ENCODE measurements at regions not wholly inside any gene's neighbourhood (a gene's known extent, or its start where the extent isn't known, plus 50 kb on each side); places are given as distances from the start of the nearest gene placed in this dataset.

DNA sequence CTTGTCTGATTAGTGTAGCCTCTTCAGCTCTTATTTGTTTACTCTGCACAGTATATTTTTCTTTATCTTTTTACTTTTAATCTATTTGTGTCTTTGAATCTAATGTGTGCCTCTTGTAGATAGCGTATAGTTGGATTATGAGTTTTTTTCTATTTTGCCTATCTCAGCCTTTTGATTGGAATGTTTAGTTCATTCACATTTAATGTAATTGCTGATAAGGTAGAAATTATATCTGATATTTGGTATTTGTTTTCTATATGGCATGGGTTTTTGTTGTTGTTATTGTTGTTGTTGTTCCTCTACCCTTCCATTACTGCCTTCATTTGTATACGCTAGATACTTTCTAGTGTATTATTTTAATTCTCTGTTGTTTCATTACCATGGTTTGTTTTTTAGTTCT lies 131.7 kb upstream of the GRIK3 start:
- Histone ChIP-seq H3K36me3 (ENCODE audit: insufficient read depth in 1 of 2, low read depth in 1 of 2) (no peaks in the 10 kb centered on the region), H3K4me1 (no peaks in the 10 kb centered on the region), H3K4me3 (no peak overlapping the region), H3K27me3 (ENCODE audit: insufficient read depth in 3 of 3, low read length in 2 of 3) (peaks cover 0 to 3% (median 2%) of the 10 kb centered on the region in 3 donors), H3K9me3 (peaks cover 9% of the 10 kb centered on the region), H3K27ac (no peak overlapping the region)
- DNase-seq: no peak
- intact Hi-C loops (cut with DNase I): no loop called here
- TF ChIP-seq, protein P1, sequence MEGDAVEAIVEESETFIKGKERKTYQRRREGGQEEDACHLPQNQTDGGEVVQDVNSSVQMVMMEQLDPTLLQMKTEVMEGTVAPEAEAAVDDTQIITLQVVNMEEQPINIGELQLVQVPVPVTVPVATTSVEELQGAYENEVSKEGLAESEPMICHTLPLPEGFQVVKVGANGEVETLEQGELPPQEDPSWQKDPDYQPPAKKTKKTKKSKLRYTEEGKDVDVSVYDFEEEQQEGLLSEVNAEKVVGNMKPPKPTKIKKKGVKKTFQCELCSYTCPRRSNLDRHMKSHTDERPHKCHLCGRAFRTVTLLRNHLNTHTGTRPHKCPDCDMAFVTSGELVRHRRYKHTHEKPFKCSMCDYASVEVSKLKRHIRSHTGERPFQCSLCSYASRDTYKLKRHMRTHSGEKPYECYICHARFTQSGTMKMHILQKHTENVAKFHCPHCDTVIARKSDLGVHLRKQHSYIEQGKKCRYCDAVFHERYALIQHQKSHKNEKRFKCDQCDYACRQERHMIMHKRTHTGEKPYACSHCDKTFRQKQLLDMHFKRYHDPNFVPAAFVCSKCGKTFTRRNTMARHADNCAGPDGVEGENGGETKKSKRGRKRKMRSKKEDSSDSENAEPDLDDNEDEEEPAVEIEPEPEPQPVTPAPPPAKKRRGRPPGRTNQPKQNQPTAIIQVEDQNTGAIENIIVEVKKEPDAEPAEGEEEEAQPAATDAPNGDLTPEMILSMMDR (IDR thresholded peaks at IDR 0.05): no peak
- no peak for ATAC-seq
- WGBS, 3 donors: 94 to 99% (median 95%) methylated on average over 2 of the region's 2 CpGs

DNA sequence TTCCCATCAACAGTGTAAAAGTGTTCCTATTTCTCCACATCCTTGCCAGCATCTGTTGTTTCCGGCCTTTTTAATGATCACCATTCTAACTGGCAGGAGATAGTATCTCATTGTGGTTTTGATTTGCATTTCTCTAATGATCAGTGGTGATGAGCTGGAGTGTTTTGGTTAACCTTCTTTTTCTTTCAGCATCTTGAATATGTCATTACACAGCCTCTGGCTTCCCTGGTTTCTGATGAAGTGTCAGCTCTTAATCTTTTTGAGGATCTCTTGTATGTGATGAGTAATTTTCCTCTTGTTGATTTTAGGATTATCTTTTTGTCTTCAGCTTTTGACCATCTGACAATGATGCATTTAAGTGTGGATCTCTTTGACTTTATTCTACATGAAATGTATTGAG lies 133.2 kb upstream of the GRIK3 start:
- Histone ChIP-seq H3K36me3 (ENCODE audit: insufficient read depth in 1 of 2, low read depth in 1 of 2) (no peaks in the 10 kb centered on the region), H3K27me3 (ENCODE audit: insufficient read depth in 3 of 3, low read length in 2 of 3) (peaks cover 0 to 3% (median 2%) of the 10 kb centered on the region in 3 donors), H3K27ac (no peak overlapping the region), H3K9me3 (peaks cover 2% of the 10 kb centered on the region), H3K4me3 (no peak overlapping the region), H3K4me1 (no peaks in the 10 kb centered on the region)
- ATAC-seq (no peak), DNase-seq (no peak)
- TF ChIP-seq, protein P1 (IDR thresholded peaks at IDR 0.05): no peak
- intact Hi-C loops (cut with DNase I): no loop called here
- 82 to 89% (median 89%) methylated on average over 1 of the region's 1 CpG for WGBS, 3 donors

DNA sequence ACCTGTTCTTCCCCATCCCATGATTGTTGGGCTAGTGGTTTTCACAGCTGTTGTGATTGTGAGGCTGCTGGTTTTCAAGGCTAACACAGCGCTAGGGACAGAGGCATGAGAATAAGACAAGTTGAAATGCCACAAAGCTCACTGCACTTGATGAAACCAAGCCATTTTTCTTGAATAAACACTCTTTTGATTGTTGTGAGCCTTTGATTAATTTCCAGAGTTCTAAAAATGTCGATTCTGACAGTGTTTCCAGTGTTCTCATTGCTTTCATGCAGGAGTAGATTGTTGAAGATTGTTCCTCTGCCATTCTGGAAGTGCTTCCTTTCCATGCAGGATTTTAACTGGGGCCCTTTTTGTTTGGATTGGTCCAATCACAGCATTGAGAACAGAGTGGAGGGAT lies 134.9 kb upstream of the GRIK3 start:
- H3K27ac ChIP-seq: no peak overlapping the region
- TF ChIP-seq, protein P1 (IDR thresholded peaks at IDR 0.05): no peak
- intact Hi-C loops (cut with DNase I): no loop called here
- H3K4me3 ChIP-seq: no peak overlapping the region
- no peaks in the 10 kb centered on the region for H3K9me3 ChIP-seq
- no peaks in the 10 kb centered on the region for H3K36me3 ChIP-seq (ENCODE audit: insufficient read depth in 1 of 2, low read depth in 1 of 2)
- WGBS, 3 donors: 56 to 62% (median 61%) methylated on average over 2 of the region's 2 CpGs
- ATAC-seq (no peak), DNase-seq (no peak)
- peaks cover 0 to 3% (median 2%) of the 10 kb centered on the region in 3 donors for H3K27me3 ChIP-seq (ENCODE audit: insufficient read depth in 3 of 3, low read length in 2 of 3)
- no peaks in the 10 kb centered on the region for H3K4me1 ChIP-seq

DNA sequence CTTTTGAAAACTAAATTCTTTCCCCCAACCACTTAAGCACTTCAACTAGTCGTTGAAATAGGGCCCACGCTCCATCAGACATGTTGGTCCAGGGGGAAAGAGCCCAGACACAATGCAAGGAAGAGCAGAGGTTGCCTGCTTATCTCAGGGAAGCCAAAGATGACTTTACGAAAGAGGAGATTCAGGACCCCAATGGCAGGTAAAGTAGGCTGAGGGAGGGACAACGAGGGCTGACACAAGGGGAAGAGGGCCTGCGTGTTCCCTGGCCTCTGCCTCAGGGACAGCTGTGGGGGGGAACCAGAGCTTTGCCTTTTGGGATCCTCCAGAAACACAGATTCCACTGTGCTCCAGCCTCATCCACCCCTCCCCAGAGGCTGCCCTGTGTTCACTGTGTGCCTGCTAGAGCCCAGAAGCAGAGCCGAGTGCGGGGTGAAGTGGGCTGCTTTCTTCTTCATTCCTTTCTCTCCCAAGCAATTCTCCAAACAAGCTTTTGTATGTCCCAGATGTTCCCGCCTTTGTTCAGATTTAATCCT lies 135.5 kb upstream of the GRIK3 start:
- Histone ChIP-seq H3K27me3 (ENCODE audit: insufficient read depth in 3 of 3, low read length in 2 of 3) (peaks cover 0 to 3% (median 2%) of the 10 kb centered on the region in 3 donors), H3K36me3 (ENCODE audit: insufficient read depth in 1 of 2, low read depth in 1 of 2) (no peaks in the 10 kb centered on the region), H3K4me3 (no peak overlapping the region), H3K4me1 (no peaks in the 10 kb centered on the region), H3K9me3 (no peaks in the 10 kb centered on the region), H3K27ac (no peak overlapping the region)
- ATAC-seq: no peak
- no peak for DNase-seq
- 70 to 86% (median 81%) methylated on average over 8 of the region's 8 CpGs for WGBS, 3 donors
- intact Hi-C loops (cut with DNase I): no loop called here
- TF ChIP-seq, protein P1 (IDR thresholded peaks at IDR 0.05): no peak

DNA sequence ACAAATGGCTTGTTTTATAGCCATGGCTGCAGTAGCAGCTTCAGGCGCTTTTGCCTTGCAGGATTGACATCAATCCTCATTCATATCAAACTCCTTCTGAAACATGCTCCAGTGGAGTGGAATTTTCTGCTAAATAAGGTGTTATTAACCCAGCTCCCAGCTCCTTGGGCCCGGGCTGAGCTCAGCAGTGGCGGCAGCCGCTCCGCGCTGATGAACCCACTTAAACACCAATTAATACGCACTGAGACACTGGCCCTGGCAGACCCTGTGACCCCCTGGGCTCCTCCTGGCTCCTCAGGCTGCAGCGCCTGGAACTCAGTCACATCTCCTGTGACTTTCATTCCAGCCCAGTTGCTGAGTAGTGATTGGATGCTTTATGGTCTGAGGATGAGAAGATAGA lies 137.4 kb upstream of the GRIK3 start:
- no peaks in the 10 kb centered on the region for H3K9me3 ChIP-seq
- intact Hi-C loops (cut with DNase I): no loop called here
- H3K36me3 ChIP-seq (ENCODE audit: insufficient read depth in 1 of 2, low read depth in 1 of 2): no peaks in the 10 kb centered on the region
- WGBS, 3 donors: 65 to 75% (median 72%) methylated on average over 8 of the region's 8 CpGs
- TF ChIP-seq, protein P1 (IDR thresholded peaks at IDR 0.05): no peak
- no peak overlapping the region for H3K4me3 ChIP-seq
- DNase-seq: no peak
- H3K27me3 ChIP-seq (ENCODE audit: insufficient read depth in 3 of 3, low read length in 2 of 3): peaks cover 0 to 3% (median 2%) of the 10 kb centered on the region in 3 donors
- ATAC-seq: no peak
- H3K27ac ChIP-seq: no peak overlapping the region
- H3K4me1 ChIP-seq: no peaks in the 10 kb centered on the region

Data from psoas muscle (tissue), 7 donors.